ENCODE measurements at regions not wholly inside any gene's neighbourhood (a gene's known extent, or its start where the extent isn't known, plus 50 kb on each side); places are given as distances from the start of the nearest gene placed in this dataset.

DNA sequence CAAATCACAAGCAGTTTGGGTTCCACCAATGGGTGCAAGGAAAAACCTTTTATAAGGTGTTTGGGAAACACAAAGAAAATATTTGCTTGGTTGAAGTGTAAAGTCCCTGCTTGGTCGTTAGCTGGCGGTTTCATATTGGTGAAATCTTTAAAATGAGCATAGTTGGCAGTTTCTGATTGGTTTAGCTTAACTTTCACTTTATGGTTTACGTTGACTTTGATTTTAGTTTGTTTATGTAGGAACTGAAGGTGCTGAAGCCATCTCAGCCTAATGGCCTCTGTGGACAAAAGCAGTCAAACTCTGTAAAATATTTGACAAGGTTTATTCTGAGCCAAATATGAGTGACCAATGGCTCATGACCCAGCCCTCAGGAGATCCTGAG, 76.6 kb upstream of the PPM1J start:
- H3K36me3 Mint-ChIP-seq = no peaks in the 10 kb centered on the region
- H3K4me3 Mint-ChIP-seq = no peak overlapping the region
- no peak for DNase-seq (ENCODE audit: low spot score)
- Histone ChIP-seq H3K36me3 (no peaks in the 10 kb centered on the region), H3F3A (ENCODE audit: low read depth) (peaks cover 8% of the 10 kb centered on the region), H3K4me2 (no peak overlapping the region), H3K9ac (no peak overlapping the region), H3K27ac (no peak overlapping the region), H3K79me2 (ENCODE audit: low read depth) (no peaks in the 10 kb centered on the region), H3K4me1 (no peaks in the 10 kb centered on the region), H3K27me3 (no peaks in the 10 kb centered on the region), H4K20me1 (ENCODE audit: low read depth) (no peaks in the 10 kb centered on the region), H3K4me3 (no peak overlapping the region), H2AFZ (replicated peaks) (no peak overlapping the region), H3K9me3 (ENCODE audit: low read depth) (no peaks in the 10 kb centered on the region)
- H3K27ac Mint-ChIP-seq = no peak overlapping the region
- peaks cover 6% of the 10 kb centered on the region for H3K9me3 Mint-ChIP-seq
- peaks cover 12% of the 10 kb centered on the region for H3K4me1 Mint-ChIP-seq
- TF ChIP-seq, protein P1, sequence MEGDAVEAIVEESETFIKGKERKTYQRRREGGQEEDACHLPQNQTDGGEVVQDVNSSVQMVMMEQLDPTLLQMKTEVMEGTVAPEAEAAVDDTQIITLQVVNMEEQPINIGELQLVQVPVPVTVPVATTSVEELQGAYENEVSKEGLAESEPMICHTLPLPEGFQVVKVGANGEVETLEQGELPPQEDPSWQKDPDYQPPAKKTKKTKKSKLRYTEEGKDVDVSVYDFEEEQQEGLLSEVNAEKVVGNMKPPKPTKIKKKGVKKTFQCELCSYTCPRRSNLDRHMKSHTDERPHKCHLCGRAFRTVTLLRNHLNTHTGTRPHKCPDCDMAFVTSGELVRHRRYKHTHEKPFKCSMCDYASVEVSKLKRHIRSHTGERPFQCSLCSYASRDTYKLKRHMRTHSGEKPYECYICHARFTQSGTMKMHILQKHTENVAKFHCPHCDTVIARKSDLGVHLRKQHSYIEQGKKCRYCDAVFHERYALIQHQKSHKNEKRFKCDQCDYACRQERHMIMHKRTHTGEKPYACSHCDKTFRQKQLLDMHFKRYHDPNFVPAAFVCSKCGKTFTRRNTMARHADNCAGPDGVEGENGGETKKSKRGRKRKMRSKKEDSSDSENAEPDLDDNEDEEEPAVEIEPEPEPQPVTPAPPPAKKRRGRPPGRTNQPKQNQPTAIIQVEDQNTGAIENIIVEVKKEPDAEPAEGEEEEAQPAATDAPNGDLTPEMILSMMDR (IDR thresholded peaks at IDR 0.05) = no peak
- no peak for TF ChIP-seq EZH2 (IDR thresholded peaks at IDR 0.05)
- no peak for TF ChIP-seq EZH2phosphoT487 (IDR thresholded peaks at IDR 0.05)
- H3K27me3 Mint-ChIP-seq (ENCODE audit: insufficient read depth, low read depth) = peaks cover 6% of the 10 kb centered on the region

DNA sequence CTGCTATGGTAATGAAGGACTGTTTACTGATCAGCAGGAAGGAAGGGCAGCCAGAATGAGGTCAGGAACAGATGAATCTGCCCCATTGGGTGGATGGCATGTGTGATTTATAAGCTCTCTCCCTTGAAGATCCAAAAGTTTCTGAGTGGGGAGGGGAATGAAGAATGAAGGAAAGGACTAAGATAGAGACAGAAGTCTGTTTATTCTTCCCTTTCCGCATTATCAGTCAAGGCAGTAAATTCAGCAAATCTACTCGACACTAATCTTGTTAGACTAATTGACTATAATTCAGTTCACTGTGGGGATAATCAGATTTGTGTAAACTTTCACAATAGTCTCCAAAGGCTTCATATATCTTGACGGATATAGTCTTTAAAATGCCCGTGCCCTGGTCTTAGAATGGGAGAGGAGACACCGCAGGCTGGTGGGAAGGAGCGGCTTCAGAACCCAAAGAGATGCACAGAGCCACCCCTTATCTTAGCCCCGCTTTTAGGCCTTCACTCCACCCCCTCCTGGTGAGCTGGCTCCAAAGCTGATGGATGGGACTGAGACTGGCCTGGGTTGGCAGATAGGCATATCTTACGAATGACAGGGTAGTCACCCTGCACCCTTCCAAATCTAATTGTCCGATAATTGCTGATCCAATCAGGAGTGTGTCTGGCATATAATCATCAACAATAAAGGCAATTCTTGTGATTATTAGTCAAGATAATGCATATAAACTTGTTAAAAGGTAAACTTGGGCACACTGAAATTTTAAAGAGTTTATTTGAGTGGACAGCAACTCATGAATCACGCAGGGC, 76.0 kb upstream of the PPM1J start:
- Mint-ChIP-seq H3K4me1 (peaks cover 12% of the 10 kb centered on the region), H3K9me3 (peaks cover 6% of the 10 kb centered on the region), H3K27me3 (ENCODE audit: insufficient read depth, low read depth) (peaks cover 6% of the 10 kb centered on the region), H3K4me3 (no peak overlapping the region), H3K36me3 (no peaks in the 10 kb centered on the region), H3K27ac (no peak overlapping the region)
- no peak overlapping the region for H3K9ac ChIP-seq
- H3K9me3 ChIP-seq (ENCODE audit: low read depth) = no peaks in the 10 kb centered on the region
- no peaks in the 10 kb centered on the region for H4K20me1 ChIP-seq (ENCODE audit: low read depth)
- no peaks in the 10 kb centered on the region for H3K4me1 ChIP-seq
- H3K4me2 ChIP-seq = no peak overlapping the region
- no peak overlapping the region for H3K27ac ChIP-seq
- H3F3A ChIP-seq (ENCODE audit: low read depth) = peaks cover 8% of the 10 kb centered on the region
- H3K27me3 ChIP-seq = no peaks in the 10 kb centered on the region
- no peaks in the 10 kb centered on the region for H3K79me2 ChIP-seq (ENCODE audit: low read depth)
- TF ChIP-seq, protein P1 (IDR thresholded peaks at IDR 0.05) = no peak
- no peak for TF ChIP-seq EZH2 (IDR thresholded peaks at IDR 0.05)
- no peak for TF ChIP-seq EZH2phosphoT487 (IDR thresholded peaks at IDR 0.05)
- DNase-seq (ENCODE audit: low spot score) = no peak
- no peak overlapping the region for H3K4me3 ChIP-seq
- H2AFZ ChIP-seq (replicated peaks) = no peak overlapping the region
- no peaks in the 10 kb centered on the region for H3K36me3 ChIP-seq

DNA sequence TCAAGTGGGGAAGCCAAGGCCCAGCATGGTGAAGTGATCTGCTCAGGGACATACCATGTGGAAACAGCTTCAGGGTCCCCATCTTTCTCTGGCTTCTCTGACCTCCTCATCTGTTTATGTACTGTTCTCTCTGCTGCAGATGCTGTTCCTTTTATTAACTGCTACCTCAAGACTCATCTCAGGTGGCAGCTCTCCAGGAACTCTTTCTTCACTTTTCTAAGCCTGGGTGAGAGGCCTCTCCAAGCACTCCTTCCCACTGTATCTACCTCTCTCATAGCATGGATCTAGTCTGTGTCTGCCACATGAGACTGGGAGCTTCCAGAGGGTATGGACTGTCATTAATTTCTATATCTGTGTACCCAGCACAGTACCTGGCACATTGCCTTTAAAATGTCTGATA, 73.4 kb upstream of the PPM1J start:
- Histone ChIP-seq H3K4me1 (no peaks in the 10 kb centered on the region), H3K9ac (no peak overlapping the region), H3K79me2 (ENCODE audit: low read depth) (no peaks in the 10 kb centered on the region), H3K27ac (no peak overlapping the region), H3F3A (ENCODE audit: low read depth) (no peaks in the 10 kb centered on the region), H3K27me3 (no peaks in the 10 kb centered on the region), H3K36me3 (no peaks in the 10 kb centered on the region), H3K9me3 (ENCODE audit: low read depth) (no peaks in the 10 kb centered on the region), H3K4me3 (no peak overlapping the region), H3K4me2 (no peak overlapping the region), H2AFZ (replicated peaks) (no peak overlapping the region), H4K20me1 (ENCODE audit: low read depth) (no peaks in the 10 kb centered on the region)
- Mint-ChIP-seq H3K36me3 (no peaks in the 10 kb centered on the region), H3K9me3 (peaks cover 7% of the 10 kb centered on the region), H3K27ac (no peak overlapping the region), H3K4me3 (no peak overlapping the region), H3K4me1 (peaks cover 8% of the 10 kb centered on the region), H3K27me3 (ENCODE audit: insufficient read depth, low read depth) (peaks cover 6% of the 10 kb centered on the region)
- no peak for TF ChIP-seq EZH2 (IDR thresholded peaks at IDR 0.05)
- no peak for TF ChIP-seq EZH2phosphoT487 (IDR thresholded peaks at IDR 0.05)
- TF ChIP-seq, protein P1 (IDR thresholded peaks at IDR 0.05) = no peak
- no peak for DNase-seq (ENCODE audit: low spot score)
